ENCODE measurements at regions not wholly inside any gene's neighbourhood (a gene's known extent, or its start where the extent isn't known, plus 50 kb on each side); places are given as distances from the start of the nearest gene placed in this dataset.

DNA sequence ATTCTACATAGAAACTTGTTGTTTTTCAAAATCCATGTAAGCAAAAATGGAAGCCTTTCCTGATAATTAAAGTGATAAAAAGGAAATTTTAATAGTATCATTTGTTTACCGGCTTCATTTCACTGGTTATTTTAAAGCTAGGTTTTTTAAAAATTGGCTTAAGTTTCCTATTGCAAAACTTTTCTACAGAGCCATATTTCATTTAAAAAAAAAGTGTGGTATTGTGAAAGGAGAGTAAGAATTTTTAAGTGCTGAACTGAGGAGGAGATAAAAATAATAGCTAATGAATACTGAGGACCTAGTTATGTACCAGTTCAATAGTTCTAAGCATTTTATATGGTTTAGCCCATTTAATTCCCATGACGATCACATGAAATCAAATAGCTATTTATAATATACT is 172.2 kb upstream of the COL1A2 start:
- H3K9me3 ChIP-seq: no peaks in the 10 kb centered on the region
- no peak overlapping the region for H3K4me3 ChIP-seq
- H3K27me3 ChIP-seq: no peaks in the 10 kb centered on the region
- WGBS, 2 donors: 80 to 92% methylated on average over 2 of the region's 2 CpGs
- peaks cover 0 to 7% (median 0%) of the 10 kb centered on the region in 4 donors for H3K4me1 ChIP-seq
- no peak for TF ChIP-seq CTCF (IDR thresholded peaks at IDR 0.05)
- no peak for TF ChIP-seq EP300 (IDR thresholded peaks at IDR 0.05)
- TF ChIP-seq POLR2A (IDR thresholded peaks at IDR 0.05): no peak
- no peaks in the 10 kb centered on the region for H3K36me3 ChIP-seq
- no peak for DNase-seq (ENCODE audit: low spot score in 2 of 2)
- H3K27ac ChIP-seq: no peak overlapping the region

DNA sequence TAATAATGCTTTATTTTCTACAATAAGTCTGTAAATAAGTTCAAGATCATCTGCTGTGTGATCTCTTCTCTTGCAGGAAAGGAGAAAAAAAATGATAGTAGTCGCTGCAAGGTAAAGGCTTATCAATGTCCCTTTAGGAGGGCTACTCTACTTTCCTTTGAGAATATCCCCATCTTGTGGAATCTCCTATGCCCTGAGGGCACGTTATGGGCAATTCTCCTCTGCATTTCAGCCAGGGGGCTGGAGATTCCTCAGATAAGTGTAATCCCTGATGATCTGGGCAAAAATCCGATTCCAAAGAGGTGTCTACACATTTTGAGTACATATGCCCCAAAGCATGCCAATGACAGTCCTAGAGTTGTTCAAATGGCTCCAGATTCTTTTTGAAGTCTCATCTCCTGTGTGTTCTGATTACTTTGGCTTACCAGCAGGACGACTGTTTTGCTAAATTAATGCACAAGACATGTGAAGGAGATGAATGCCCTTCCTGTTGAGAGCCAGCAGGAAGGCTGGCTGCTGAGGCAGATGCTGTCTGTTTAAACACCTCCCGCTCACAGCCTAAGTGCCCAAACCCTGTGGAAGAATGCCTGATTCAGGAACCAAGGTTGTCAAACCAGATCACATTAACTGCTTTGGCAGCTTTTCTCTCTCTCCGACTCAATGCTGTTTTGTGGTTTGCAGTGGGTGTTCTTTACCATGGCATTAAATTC is 171.2 kb upstream of the COL1A2 start:
- DNase-seq (ENCODE audit: low spot score in 2 of 2): no peak
- no peaks in the 10 kb centered on the region for H3K9me3 ChIP-seq
- H3K27me3 ChIP-seq: no peaks in the 10 kb centered on the region
- H3K4me3 ChIP-seq: no peak overlapping the region
- 28 to 30% methylated on average over 6 of the region's 6 CpGs for WGBS, 2 donors
- TF ChIP-seq EP300 (IDR thresholded peaks at IDR 0.05): no peak
- TF ChIP-seq CTCF (IDR thresholded peaks at IDR 0.05): no peak
- no peak for TF ChIP-seq POLR2A (IDR thresholded peaks at IDR 0.05)
- no peak overlapping the region for H3K27ac ChIP-seq
- H3K4me1 ChIP-seq: peaks cover 0 to 7% (median 0%) of the 10 kb centered on the region in 4 donors
- no peaks in the 10 kb centered on the region for H3K36me3 ChIP-seq

GRCh38 chr7:94228223-94228622 is 166.5 kb upstream of the COL1A2 start:
- Histone ChIP-seq H3K27me3 (no peaks in the 10 kb centered on the region), H3K27ac (no peak overlapping the region), H3K4me3 (no peak overlapping the region), H3K36me3 (no peaks in the 10 kb centered on the region), H3K9me3 (no peaks in the 10 kb centered on the region), H3K4me1 (peaks cover 0 to 7% (median 0%) of the 10 kb centered on the region in 4 donors)
- TF ChIP-seq CTCF (IDR thresholded peaks at IDR 0.05) (no peak), EP300 (IDR thresholded peaks at IDR 0.05) (no peak), POLR2A (IDR thresholded peaks at IDR 0.05) (no peak)
- DNase-seq (ENCODE audit: low spot score in 2 of 2): no peak

DNA sequence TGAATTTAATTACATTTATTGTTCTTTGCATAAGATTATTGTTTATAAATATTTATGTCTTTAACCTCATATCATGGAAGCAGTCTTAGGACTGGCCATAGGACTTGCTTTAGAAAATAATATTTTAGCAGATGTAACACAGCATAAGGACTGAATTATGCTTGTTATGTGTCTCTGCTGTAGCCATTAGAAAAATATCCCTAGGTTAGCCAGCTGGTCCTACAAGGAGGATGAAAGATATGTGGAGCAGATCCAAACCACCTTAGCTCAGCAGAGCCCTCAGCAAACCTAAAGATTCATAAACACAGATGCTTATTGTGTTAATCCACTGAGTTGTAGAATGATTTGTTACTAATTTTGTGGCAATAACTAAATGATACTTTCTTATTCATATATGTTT is 166.0 kb upstream of the COL1A2 start:
- DNase-seq (ENCODE audit: low spot score in 2 of 2): no peak
- no peaks in the 10 kb centered on the region for H3K27me3 ChIP-seq
- no peak overlapping the region for H3K4me3 ChIP-seq
- TF ChIP-seq CTCF (IDR thresholded peaks at IDR 0.05) (no peak), EP300 (IDR thresholded peaks at IDR 0.05) (no peak), POLR2A (IDR thresholded peaks at IDR 0.05) (no peak)
- H3K4me1 ChIP-seq: peaks cover 0 to 2% (median 0%) of the 10 kb centered on the region in 4 donors
- no peak overlapping the region for H3K27ac ChIP-seq
- H3K9me3 ChIP-seq: no peaks in the 10 kb centered on the region
- no peaks in the 10 kb centered on the region for H3K36me3 ChIP-seq

- Histone ChIP-seq H3K4me3 (no peak overlapping the region), H3K9me3 (no peaks in the 10 kb centered on the region), H3K27me3 (no peaks in the 10 kb centered on the region), H3K27ac (no peak overlapping the region), H3K36me3 (no peaks in the 10 kb centered on the region), H3K4me1 (no peaks in the 10 kb centered on the region)
- WGBS, 2 donors: 79 to 81% methylated on average over 2 of the region's 2 CpGs
- no peak for TF ChIP-seq POLR2A (IDR thresholded peaks at IDR 0.05)
- TF ChIP-seq CTCF (IDR thresholded peaks at IDR 0.05): no peak
- no peak for TF ChIP-seq EP300 (IDR thresholded peaks at IDR 0.05)
- DNase-seq (ENCODE audit: low spot score in 2 of 2): no peak
Measured at GRCh38 chr7:94231305-94231704, 163.4 kb upstream of the COL1A2 start.

Measured in tibial nerve (tissue), 4 donors.